ENCODE measurements at regions not wholly inside any gene's neighbourhood (a gene's known extent, or its start where the extent isn't known, plus 50 kb on each side); places are given as distances from the start of the nearest gene placed in this dataset.

DNA sequence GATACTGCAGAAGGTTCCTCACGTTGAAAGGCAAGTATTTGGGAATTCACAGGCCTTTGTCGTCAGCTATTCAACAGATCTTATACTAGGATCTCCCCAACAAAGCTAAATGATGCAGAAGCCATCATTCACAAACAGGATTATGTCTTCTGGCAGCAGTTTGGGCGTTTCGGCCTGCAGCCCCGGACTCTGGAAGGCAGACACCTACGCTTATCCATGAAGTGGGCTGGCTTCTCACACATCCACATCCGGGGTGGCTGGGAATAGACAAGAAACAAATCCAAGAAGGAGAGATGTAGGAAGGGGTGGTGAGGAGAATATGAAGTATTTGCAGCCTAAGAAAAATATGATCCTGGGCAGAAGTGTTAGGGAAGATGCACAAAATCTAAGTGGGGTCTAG lies 471.9 kb downstream of the AGTPBP1 start:
- TF ChIP-seq, protein P1, sequence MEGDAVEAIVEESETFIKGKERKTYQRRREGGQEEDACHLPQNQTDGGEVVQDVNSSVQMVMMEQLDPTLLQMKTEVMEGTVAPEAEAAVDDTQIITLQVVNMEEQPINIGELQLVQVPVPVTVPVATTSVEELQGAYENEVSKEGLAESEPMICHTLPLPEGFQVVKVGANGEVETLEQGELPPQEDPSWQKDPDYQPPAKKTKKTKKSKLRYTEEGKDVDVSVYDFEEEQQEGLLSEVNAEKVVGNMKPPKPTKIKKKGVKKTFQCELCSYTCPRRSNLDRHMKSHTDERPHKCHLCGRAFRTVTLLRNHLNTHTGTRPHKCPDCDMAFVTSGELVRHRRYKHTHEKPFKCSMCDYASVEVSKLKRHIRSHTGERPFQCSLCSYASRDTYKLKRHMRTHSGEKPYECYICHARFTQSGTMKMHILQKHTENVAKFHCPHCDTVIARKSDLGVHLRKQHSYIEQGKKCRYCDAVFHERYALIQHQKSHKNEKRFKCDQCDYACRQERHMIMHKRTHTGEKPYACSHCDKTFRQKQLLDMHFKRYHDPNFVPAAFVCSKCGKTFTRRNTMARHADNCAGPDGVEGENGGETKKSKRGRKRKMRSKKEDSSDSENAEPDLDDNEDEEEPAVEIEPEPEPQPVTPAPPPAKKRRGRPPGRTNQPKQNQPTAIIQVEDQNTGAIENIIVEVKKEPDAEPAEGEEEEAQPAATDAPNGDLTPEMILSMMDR (IDR thresholded peaks at IDR 0.05) = no peak
- TF ChIP-seq ZFX (IDR thresholded peaks at IDR 0.05; ENCODE audit: borderline replicate concordance) = no peak
